Panc1 (cell line): ENCODE measurements at regions not wholly inside any gene's neighbourhood (a gene's known extent, or its start where the extent isn't known, plus 50 kb on each side); places are given as distances from the start of the nearest gene placed in this dataset.

ENCODE experiments used
- ATAC-seq: fragments of 200-7000 bp; cut with Tn5 transposase; 2 replicates; pipeline ENCODE4 v1.9.1; 2020; ENCODE audit warnings: mild to moderate bottlenecking, moderate library complexity
- BruUV-seq: library from RNA; stranded (reverse); fragments of 400-500 nt; replicated peaks from 2 replicates; lab custom pipeline; 2021; lab: Mats Ljungman, UMichigan
- CTCF ChIA-PET: fragments of 300-600 bp; sonication (Branson Sonifier 250); formaldehyde crosslinking; loops from one replicate; lab custom pipeline; 2022; ENCODE audit warnings: antibody characterized with exemption; lab: Charles Lee
- POLR2A ChIA-PET: fragments of 300-600 bp; sonication (Branson Sonifier 250); formaldehyde crosslinking; loops from one replicate; lab custom pipeline; 2022; ENCODE audit warnings: antibody characterized with exemption; lab: Charles Lee
- DNase-seq: peaks from one replicate; pipeline ENCODE4 v3.0.0-alpha.2; 2010; ENCODE audit warnings: low read depth, low spot score
- H3K27ac ChIP-seq: 2 replicates; pipeline ENCODE4 v1.5.1; 2011; ENCODE audit warnings: mild to moderate bottlenecking, low read length, inconsistent platforms
- H3K27me3 ChIP-seq: fragments of 200-500 bp; sonication (Bioruptor generic); 2 replicates; pipeline ENCODE4 v1.6.0; 2014; ENCODE audit warnings: low read length, inconsistent platforms; ENCODE audit not compliant: control insufficient read depth, insufficient read depth
- H3K36me3 ChIP-seq: fragments of 200-500 bp; sonication (Bioruptor generic); 2 replicates; pipeline ENCODE4 v1.5.1; 2014; ENCODE audit warnings: inconsistent platforms, mild to moderate bottlenecking, low read length, moderate library complexity; ENCODE audit not compliant: control insufficient read depth, insufficient read depth
- H3K4me1 ChIP-seq: 2 replicates; pipeline ENCODE4 v1.5.1; 2011; ENCODE audit warnings: inconsistent platforms, mild to moderate bottlenecking, low read length, moderate library complexity; ENCODE audit not compliant: control insufficient read depth, insufficient read depth
- H3K4me3 ChIP-seq, 2 experiments: 2 replicates each; pipeline ENCODE4 v1.5.1; 2011 to 2012; ENCODE audit warnings: low read depth in 2 of 2, low read length in 2 of 2, mild to moderate bottlenecking in 2 of 2, inconsistent platforms in 1 of 2, moderate library complexity in 1 of 2
- H3K9me3 ChIP-seq: fragments of 200-500 bp; sonication (Bioruptor generic); 2 replicates; pipeline ENCODE4 v1.5.1; 2014; ENCODE audit warnings: low read depth, mild to moderate bottlenecking, inconsistent platforms, low read length, moderate library complexity; ENCODE audit not compliant: control insufficient read depth, insufficient read depth
- POLR2AphosphoS5 ChIP-seq: IDR thresholded peaks from 2 replicates; pipeline ENCODE4 v1.6.1; 2012; ENCODE audit warnings: mild to moderate bottlenecking, low read depth, low read length, moderate library complexity
- SIN3A ChIP-seq: IDR thresholded peaks from 2 replicates; pipeline ENCODE4 v1.6.1; 2012; ENCODE audit warnings: low read depth, mild to moderate bottlenecking, low read length, moderate library complexity, borderline replicate concordance; ENCODE audit not compliant: insufficient read depth
- TCF7L2 ChIP-seq: IDR thresholded peaks from 2 replicates; pipeline ENCODE4 v1.6.1; 2011; ENCODE audit warnings: mild to moderate bottlenecking, low read depth, low read length, inconsistent platforms
- in situ Hi-C: cut with HindIII; loops from 2 replicates; pipeline ENCODE4 v1.10.0; 2016; ENCODE audit warnings: low sequenced_read_pairs, low pct_unique_long_range_greater_than_20kb
- intact Hi-C: fragments of 100-400 bp; cut with micrococcal nuclease; formaldehyde crosslinking; loops from one replicate; pipeline ENCODE4 v1.10.0; 2022; ENCODE audit not compliant: unreplicated experiment
- TF ChIP-seq, protein P1 (sequence below): fragments of 450-650 bp; IDR thresholded peaks from 2 replicates; pipeline ENCODE4 v1.5.1; 2017; ENCODE audit warnings: mild to moderate bottlenecking
- TF ChIP-seq, protein P2 (sequence below), 2 experiments: IDR thresholded peaks; 2 replicates each; pipeline ENCODE4 v1.6.1; 2011 to 2012; ENCODE audit warnings: low read depth in 2 of 2, control low read depth in 1 of 2, low read length in 1 of 2, mild to moderate bottlenecking in 1 of 2, moderate library complexity in 1 of 2; ENCODE audit not compliant: insufficient read depth in 1 of 2

DNA sequence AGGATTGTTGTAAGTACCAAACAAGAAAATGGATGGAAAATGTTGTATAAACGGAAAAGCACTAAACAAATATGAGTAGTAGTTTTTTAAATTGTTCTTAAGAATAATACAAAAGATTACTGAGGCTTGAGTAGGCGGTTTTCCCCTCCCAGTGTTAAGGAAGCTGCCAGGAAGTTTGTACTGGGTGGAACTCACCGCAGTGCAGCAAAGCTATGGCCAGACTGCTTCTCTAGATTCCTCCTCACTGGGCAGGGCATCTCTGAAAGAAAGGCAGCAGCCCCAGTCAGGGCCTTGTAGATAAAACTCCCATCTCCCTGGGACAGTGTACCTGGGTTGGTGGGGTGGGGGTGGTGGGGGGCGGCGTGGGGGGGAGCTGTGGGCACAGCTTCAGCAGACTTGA is 58.7 kb downstream of the XCL2 start:
- Histone ChIP-seq H3K9me3 (no peaks in the 10 kb centered on the region), H3K4me3 (no peak overlapping the region), H3K4me1 (no peaks in the 10 kb centered on the region), H3K27ac (no peak overlapping the region), H3K36me3 (no peaks in the 10 kb centered on the region), H3K27me3 (0 out of 2 replicates have a peak, but pooled peaks cover 2% of the 10 kb centered on the region)
- POLR2A ChIA-PET = no interaction called here
- no TSS peak for BruUV-seq
- TF ChIP-seq, protein P1, sequence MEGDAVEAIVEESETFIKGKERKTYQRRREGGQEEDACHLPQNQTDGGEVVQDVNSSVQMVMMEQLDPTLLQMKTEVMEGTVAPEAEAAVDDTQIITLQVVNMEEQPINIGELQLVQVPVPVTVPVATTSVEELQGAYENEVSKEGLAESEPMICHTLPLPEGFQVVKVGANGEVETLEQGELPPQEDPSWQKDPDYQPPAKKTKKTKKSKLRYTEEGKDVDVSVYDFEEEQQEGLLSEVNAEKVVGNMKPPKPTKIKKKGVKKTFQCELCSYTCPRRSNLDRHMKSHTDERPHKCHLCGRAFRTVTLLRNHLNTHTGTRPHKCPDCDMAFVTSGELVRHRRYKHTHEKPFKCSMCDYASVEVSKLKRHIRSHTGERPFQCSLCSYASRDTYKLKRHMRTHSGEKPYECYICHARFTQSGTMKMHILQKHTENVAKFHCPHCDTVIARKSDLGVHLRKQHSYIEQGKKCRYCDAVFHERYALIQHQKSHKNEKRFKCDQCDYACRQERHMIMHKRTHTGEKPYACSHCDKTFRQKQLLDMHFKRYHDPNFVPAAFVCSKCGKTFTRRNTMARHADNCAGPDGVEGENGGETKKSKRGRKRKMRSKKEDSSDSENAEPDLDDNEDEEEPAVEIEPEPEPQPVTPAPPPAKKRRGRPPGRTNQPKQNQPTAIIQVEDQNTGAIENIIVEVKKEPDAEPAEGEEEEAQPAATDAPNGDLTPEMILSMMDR = no peak
- intact Hi-C loops = no loop called here
- CTCF ChIA-PET = no interaction called here
- no peak for DNase-seq
- ATAC-seq = no peak
- in situ Hi-C loops = no loop called here

DNA sequence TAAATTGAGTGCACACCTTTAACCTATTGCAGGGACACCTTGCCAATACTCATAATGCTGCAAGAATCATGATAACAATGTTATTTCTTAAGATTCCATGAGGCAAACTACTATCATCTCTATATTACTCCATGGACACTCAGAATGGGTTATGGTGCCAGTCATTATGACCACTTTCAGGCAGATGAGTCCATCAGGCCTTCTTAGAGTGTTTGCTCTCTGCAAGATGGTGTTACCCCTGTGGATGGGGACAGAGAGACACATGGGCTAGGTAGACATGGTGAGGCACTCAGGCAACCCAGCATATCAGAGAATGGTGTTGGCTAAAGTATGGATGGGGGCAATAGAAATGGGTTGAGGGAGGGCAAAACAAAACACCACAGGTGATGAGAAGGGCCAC is 59.7 kb downstream of the XCL2 start:
- DNase-seq (no peak), ATAC-seq (no peak)
- Histone ChIP-seq H3K4me1 (no peaks in the 10 kb centered on the region), H3K9me3 (no peaks in the 10 kb centered on the region), H3K4me3 (no peak overlapping the region), H3K27ac (no peak overlapping the region), H3K36me3 (no peaks in the 10 kb centered on the region), H3K27me3 (0 out of 2 replicates have a peak, but pooled peaks cover 2% of the 10 kb centered on the region)
- in situ Hi-C loops (no loop called here), intact Hi-C loops (no loop called here)
- TF ChIP-seq SIN3A = no peak
- TF ChIP-seq POLR2AphosphoS5 = no peak
- TF ChIP-seq, protein P2, sequence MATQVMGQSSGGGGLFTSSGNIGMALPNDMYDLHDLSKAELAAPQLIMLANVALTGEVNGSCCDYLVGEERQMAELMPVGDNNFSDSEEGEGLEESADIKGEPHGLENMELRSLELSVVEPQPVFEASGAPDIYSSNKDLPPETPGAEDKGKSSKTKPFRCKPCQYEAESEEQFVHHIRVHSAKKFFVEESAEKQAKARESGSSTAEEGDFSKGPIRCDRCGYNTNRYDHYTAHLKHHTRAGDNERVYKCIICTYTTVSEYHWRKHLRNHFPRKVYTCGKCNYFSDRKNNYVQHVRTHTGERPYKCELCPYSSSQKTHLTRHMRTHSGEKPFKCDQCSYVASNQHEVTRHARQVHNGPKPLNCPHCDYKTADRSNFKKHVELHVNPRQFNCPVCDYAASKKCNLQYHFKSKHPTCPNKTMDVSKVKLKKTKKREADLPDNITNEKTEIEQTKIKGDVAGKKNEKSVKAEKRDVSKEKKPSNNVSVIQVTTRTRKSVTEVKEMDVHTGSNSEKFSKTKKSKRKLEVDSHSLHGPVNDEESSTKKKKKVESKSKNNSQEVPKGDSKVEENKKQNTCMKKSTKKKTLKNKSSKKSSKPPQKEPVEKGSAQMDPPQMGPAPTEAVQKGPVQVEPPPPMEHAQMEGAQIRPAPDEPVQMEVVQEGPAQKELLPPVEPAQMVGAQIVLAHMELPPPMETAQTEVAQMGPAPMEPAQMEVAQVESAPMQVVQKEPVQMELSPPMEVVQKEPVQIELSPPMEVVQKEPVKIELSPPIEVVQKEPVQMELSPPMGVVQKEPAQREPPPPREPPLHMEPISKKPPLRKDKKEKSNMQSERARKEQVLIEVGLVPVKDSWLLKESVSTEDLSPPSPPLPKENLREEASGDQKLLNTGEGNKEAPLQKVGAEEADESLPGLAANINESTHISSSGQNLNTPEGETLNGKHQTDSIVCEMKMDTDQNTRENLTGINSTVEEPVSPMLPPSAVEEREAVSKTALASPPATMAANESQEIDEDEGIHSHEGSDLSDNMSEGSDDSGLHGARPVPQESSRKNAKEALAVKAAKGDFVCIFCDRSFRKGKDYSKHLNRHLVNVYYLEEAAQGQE (IDR thresholded peaks at IDR 0.05; ENCODE audit: insufficient read depth in 1 of 2, low read depth in 2 of 2, low read length in 1 of 2) = no peak
- TF ChIP-seq, protein P1 = no peak
- no peak for TF ChIP-seq TCF7L2
- ChIA-PET CTCF (no interaction called here), POLR2A (no interaction called here)
- BruUV-seq = no TSS peak
